WTC11 (cell line): ENCODE measurements at regions not wholly inside any gene's neighbourhood (a gene's known extent, or its start where the extent isn't known, plus 50 kb on each side); places are given as distances from the start of the nearest gene placed in this dataset.

Source experiments
- ATAC-seq: fragments of 200-7000 bp; cut with Tn5 transposase; 2 replicates; pipeline ENCODE4 v1.10.0; 2021; ENCODE audit warnings: mild to moderate bottlenecking, moderate library complexity
- CTCF ChIA-PET: fragments of 300-600 bp; sonication (Branson Sonifier 250); formaldehyde crosslinking; loops from one replicate; lab custom pipeline; 2021; ENCODE audit warnings: antibody characterized with exemption; lab: Charles Lee
- POLR2A ChIA-PET: fragments of 350-600 bp; sonication (Branson Sonifier 250); formaldehyde crosslinking; loops from one replicate; lab custom pipeline; 2021; ENCODE audit warnings: antibody characterized with exemption; lab: Charles Lee
- DNase-seq: peaks from one replicate; pipeline ENCODE4 v3.0.0; 2021; ENCODE audit warnings: low spot score
- H3K27ac Mint-ChIP-seq: 2 replicates; pipeline ENCODE4 v1.8.0; 2021; ENCODE audit warnings: mixed read lengths
- H3K27me3 Mint-ChIP-seq: 2 replicates; pipeline ENCODE4 v1.8.0; 2021; ENCODE audit warnings: low read depth, mild to moderate bottlenecking, moderate library complexity, mixed read lengths
- H3K36me3 Mint-ChIP-seq: 2 replicates; pipeline ENCODE4 v1.8.0; 2021; ENCODE audit warnings: mixed read lengths
- H3K4me1 Mint-ChIP-seq: 2 replicates; pipeline ENCODE4 v1.8.0; 2022; ENCODE audit warnings: mixed read lengths
- H3K4me3 Mint-ChIP-seq: 2 replicates; pipeline ENCODE4 v1.8.0; 2021; ENCODE audit warnings: mild to moderate bottlenecking, moderate library complexity, mixed read lengths
- H3K9me3 Mint-ChIP-seq: 2 replicates; pipeline ENCODE4 v1.8.0; 2021; ENCODE audit warnings: mixed read lengths
- AFF4 ChIP-seq: sonication (generic); formaldehyde crosslinking; IDR thresholded peaks from 2 replicates; pipeline ENCODE4 v1.8.1; 2023; ENCODE audit warnings: mild to moderate bottlenecking, missing genetic modification reagents, borderline replicate concordance
- ATF6 ChIP-seq: sonication (generic); formaldehyde crosslinking; IDR thresholded peaks from 2 replicates; pipeline ENCODE4 v1.8.1; 2023; ENCODE audit warnings: mild to moderate bottlenecking, missing genetic modification reagents
- CDX4 ChIP-seq: fragments of 250-450 bp; sonication (Bioruptor Pico); IDR thresholded peaks from 2 replicates; pipeline ENCODE4 v1.9.0; 2021; ENCODE audit warnings: moderate library complexity, mild to moderate bottlenecking, inconsistent platforms, borderline replicate concordance
- E2F1 ChIP-seq: sonication (generic); formaldehyde crosslinking; IDR thresholded peaks from 2 replicates; pipeline ENCODE4 v1.8.0; 2022; ENCODE audit warnings: mild to moderate bottlenecking, missing genetic modification reagents
- FOXJ3 ChIP-seq: sonication (generic); formaldehyde crosslinking; IDR thresholded peaks from 2 replicates; pipeline ENCODE4 v1.9.0; 2021; ENCODE audit warnings: missing genetic modification reagents, mild to moderate bottlenecking, borderline replicate concordance
- FOXP4 ChIP-seq: sonication (generic); formaldehyde crosslinking; IDR thresholded peaks from 2 replicates; pipeline ENCODE4 v1.8.0; 2022; ENCODE audit warnings: mild to moderate bottlenecking, missing genetic modification reagents
- HMGA2 ChIP-seq: fragments of 250-450 bp; sonication (Bioruptor Pico); IDR thresholded peaks from 2 replicates; pipeline ENCODE4 v1.4.0; 2021; ENCODE audit warnings: mild to moderate bottlenecking, moderate library complexity
- NR3C1 ChIP-seq: sonication (generic); formaldehyde crosslinking; conservative IDR thresholded peaks from 2 replicates; pipeline ENCODE4 v1.8.1; 2023; ENCODE audit warnings: low read depth, mild to moderate bottlenecking, missing genetic modification reagents
- PRDM15 ChIP-seq: sonication (generic); formaldehyde crosslinking; IDR thresholded peaks from 2 replicates; pipeline ENCODE4 v1.8.0; 2022; ENCODE audit warnings: missing genetic modification reagents
- PRRX2 ChIP-seq: fragments of 250-450 bp; sonication (Bioruptor Pico); IDR thresholded peaks from 2 replicates; pipeline ENCODE4 v1.8.0; 2021; ENCODE audit warnings: mild to moderate bottlenecking
- TEAD1 ChIP-seq: sonication (generic); formaldehyde crosslinking; IDR thresholded peaks from 2 replicates; pipeline ENCODE4 v1.8.0; 2022; ENCODE audit warnings: mild to moderate bottlenecking, missing genetic modification reagents
- ZNF232 ChIP-seq: sonication (generic); formaldehyde crosslinking; IDR thresholded peaks from 2 replicates; pipeline ENCODE4 v1.8.0; 2022; ENCODE audit warnings: mild to moderate bottlenecking, missing genetic modification reagents
- ZNF423 ChIP-seq: fragments of 250-450 bp; sonication (Bioruptor Pico); IDR thresholded peaks from 2 replicates; pipeline ENCODE4 v2.1.2; 2022; ENCODE audit warnings: mild to moderate bottlenecking, moderate library complexity
- ZNF512 ChIP-seq: sonication (generic); formaldehyde crosslinking; IDR thresholded peaks from 2 replicates; pipeline ENCODE4 v1.8.1; 2022; ENCODE audit warnings: missing genetic modification reagents, borderline replicate concordance

GRCh38 chr3:102643546-102643945 is 208.7 kb downstream of the ZPLD1 start (continued):
- no peak for TF ChIP-seq AFF4 (CRISPR knock-in tag)

- Mint-ChIP-seq H3K9me3 (peaks cover 4% of the 10 kb centered on the region), H3K36me3 (no peaks in the 10 kb centered on the region; the same call in 1 of the 2 replicates), H3K4me1 (0 out of 2 replicates have a peak, but pooled peaks cover 3% of the 10 kb centered on the region), H3K27me3 (no peaks in the 10 kb centered on the region), H3K27ac (no peak overlapping the region), H3K4me3 (no peak overlapping the region)
- no peak for ATAC-seq
- no peak for DNase-seq
- POLR2A ChIA-PET = no interaction called here
- CTCF ChIA-PET = no interaction called here
- peak; percentile 98 for TF ChIP-seq HMGA2 (CRISPR knock-in tag)
- no peak for TF ChIP-seq FOXJ3
- TF ChIP-seq CDX4 = no peak
These were observed 211.7 kb downstream of the ZPLD1 start for GRCh38 chr3:102646557-102646956.

GRCh38 chr3:102660653-102661052 is 225.8 kb downstream of the ZPLD1 start:
- ChIA-PET POLR2A (no interaction called here), CTCF (no interaction called here)
- TF ChIP-seq NR3C1 (no peak), E2F1 (CRISPR knock-in tag) (no peak), ZNF232 (no peak), ATF6 (CRISPR knock-in tag) (no peak), PRRX2 (no peak)
- DNase-seq (no peak), ATAC-seq (no peak)
- Mint-ChIP-seq H3K9me3 (peaks cover 7% of the 10 kb centered on the region), H3K36me3 (no peaks in the 10 kb centered on the region), H3K27me3 (no peaks in the 10 kb centered on the region), H3K4me1 (no peaks in the 10 kb centered on the region), H3K27ac (no peak overlapping the region), H3K4me3 (no peak overlapping the region)

GRCh38 chr3:102661707-102662497 is 227.1 kb downstream of the ZPLD1 start:
- H3K27me3 Mint-ChIP-seq = no peaks in the 10 kb centered on the region
- DNase-seq (no peak), ATAC-seq (no peak)
- H3K36me3 Mint-ChIP-seq = no peaks in the 10 kb centered on the region
- no peak overlapping the region for H3K27ac Mint-ChIP-seq
- H3K9me3 Mint-ChIP-seq = peaks cover 7% of the 10 kb centered on the region
- ChIA-PET POLR2A (no interaction called here), CTCF (no interaction called here)
- no peak overlapping the region for H3K4me3 Mint-ChIP-seq
- no peaks in the 10 kb centered on the region for H3K4me1 Mint-ChIP-seq
- no peak for TF ChIP-seq ZNF423 (CRISPR knock-in tag)
- no peak for TF ChIP-seq TEAD1 (CRISPR knock-in tag)
- no peak for TF ChIP-seq PRDM15
- no peak for TF ChIP-seq ZNF512 (CRISPR knock-in tag)
- TF ChIP-seq FOXP4 (CRISPR knock-in tag) = no peak
